Upper lobe of left lung (tissue), 6 donors: ENCODE measurements at regions not wholly inside any gene's neighbourhood (a gene's known extent, or its start where the extent isn't known, plus 50 kb on each side); places are given as distances from the start of the nearest gene placed in this dataset.

ENCODE experiments used
- ATAC-seq, 2 donors: fragments of 200-7000 bp; cut with Tn5 transposase; one replicate each; pipeline ENCODE4 v1.9.1; 2022; ENCODE audit warnings: mild to moderate bottlenecking in 2 of 2, moderate library complexity in 2 of 2; ENCODE audit not compliant: low FRiP score in 2 of 2
- DNase-seq, 2 donors: peaks; one replicate each; pipeline ENCODE4 v3.0.0-alpha.2; 2019 to 2020
- H3K27ac ChIP-seq, 4 donors: fragments of 200-600 bp; sonication (generic); one replicate each; pipeline ENCODE4 v1.5.1; 2016 to 2019
- H3K27me3 ChIP-seq, 4 donors: fragments of 200-600 bp; sonication (generic); one replicate each; pipeline ENCODE4 v1.5.1; 2017 to 2019
- H3K36me3 ChIP-seq, 4 donors: fragments of 200-600 bp; sonication (generic); one replicate each; pipeline ENCODE4 v1.5.1; 2016 to 2019
- H3K4me1 ChIP-seq, 4 donors: fragments of 200-600 bp; sonication (generic); one replicate each; pipeline ENCODE4 v1.5.1; 2018 to 2019
- H3K4me3 ChIP-seq, 4 donors: fragments of 200-600 bp; sonication (generic); one replicate each; pipeline ENCODE4 v1.5.1; 2017 to 2019; ENCODE audit warnings: mild to moderate bottlenecking in 2 of 4, moderate library complexity in 1 of 4
- H3K9me3 ChIP-seq, 4 donors: fragments of 200-600 bp; sonication (generic); one replicate each; pipeline ENCODE4 v1.5.1; 2018 to 2019
- EP300 ChIP-seq, 4 donors: sonication (generic); formaldehyde crosslinking; IDR thresholded peaks; one replicate each; pipeline ENCODE4 v1.5.1; 2017; ENCODE audit warnings: antibody characterized with exemption in 4 of 4, control low read depth in 2 of 4
- POLR2A ChIP-seq, 4 donors: fragments of 450-650 bp; IDR thresholded peaks; one replicate each; pipeline ENCODE4 v1.5.1; 2016 to 2017; ENCODE audit warnings: antibody characterized with exemption in 4 of 4, mild to moderate bottlenecking in 2 of 4
- POLR2AphosphoS5 ChIP-seq, 2 donors: sonication (generic); formaldehyde crosslinking; IDR thresholded peaks; one replicate each; pipeline ENCODE4 v1.5.1; 2017; ENCODE audit warnings: antibody characterized with exemption in 2 of 2
- WGBS, 2 donors: methylation state at CpG; one replicate each; pipeline ENCODE4 v1.1.5; 2017 to 2018; 5-methylcytosine and 5-hydroxymethylcytosine counted together
- TF ChIP-seq, protein P1 (sequence below), 6 experiments: fragments of 450-650 bp in 4 of 6; fragments of 200-600 bp in 2 of 6; sonication (generic) in 2 of 6; IDR thresholded peaks; one replicate each; pipeline ENCODE4 v1.5.1; 2016 to 2019; ENCODE audit warnings: antibody characterized with exemption in 6 of 6
- donor health status: DM: no; HTN: no; CAD: no; lungs with moderate emphysema.
- donor health status: DM: no; HTN: yes; CAD: no; lungs with severe emphysema.

DNA sequence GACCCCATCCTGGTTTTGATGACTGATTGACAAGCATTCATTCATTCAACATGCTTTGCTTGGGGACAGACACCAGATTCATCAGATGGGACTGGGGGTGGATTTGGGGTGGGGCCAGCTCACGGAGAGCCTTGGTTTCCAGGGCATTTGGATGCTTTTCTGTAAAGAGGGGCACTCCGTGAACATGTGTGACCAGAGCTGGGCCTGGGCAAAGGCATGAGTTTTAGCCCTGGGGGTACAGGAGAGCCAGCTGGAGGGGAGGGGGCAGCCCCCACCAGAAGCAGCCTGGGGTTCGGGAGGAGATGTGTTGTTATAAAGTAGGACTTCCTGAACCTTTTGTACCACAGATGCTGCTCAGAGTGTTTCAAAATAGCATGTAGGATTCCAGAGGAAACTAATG lies 99.7 kb downstream of the RIPK4 start:
- WGBS, 2 donors: 79 to 85% methylated on average over 3 of the region's 3 CpGs
- DNase-seq (no peak), ATAC-seq (no peak)

DNA sequence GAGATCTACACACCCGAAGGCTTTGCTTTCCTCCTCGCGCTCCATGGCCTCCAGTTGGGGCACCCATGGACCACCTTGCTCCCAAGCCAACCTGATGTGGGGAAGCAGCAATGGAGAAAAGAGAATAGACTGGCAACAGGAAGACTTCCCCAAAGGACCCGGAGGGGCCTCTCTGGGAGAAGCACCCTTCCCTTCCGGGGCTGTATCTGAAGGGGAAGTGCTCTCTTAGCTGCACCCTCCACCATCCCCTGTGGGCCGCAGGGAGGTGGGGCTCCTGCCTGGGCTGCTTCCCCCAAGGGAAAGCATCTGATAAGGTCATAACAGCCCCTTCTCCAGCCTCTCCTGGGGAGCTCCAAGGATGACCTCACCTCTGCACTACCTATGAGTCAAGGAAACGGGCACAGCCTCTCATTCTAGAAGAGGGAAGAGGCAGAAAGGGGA lies 100.2 kb downstream of the RIPK4 start:
- no peaks in the 10 kb centered on the region for H3K27me3 ChIP-seq
- peaks cover 0 to 8% (median 3%) of the 10 kb centered on the region in 4 donors for H3K4me1 ChIP-seq
- TF ChIP-seq EP300 (IDR thresholded peaks at IDR 0.05) (no peak), POLR2A (IDR thresholded peaks at IDR 0.05) (no peak), POLR2AphosphoS5 (IDR thresholded peaks at IDR 0.05) (no peak)
- TF ChIP-seq, protein P1, sequence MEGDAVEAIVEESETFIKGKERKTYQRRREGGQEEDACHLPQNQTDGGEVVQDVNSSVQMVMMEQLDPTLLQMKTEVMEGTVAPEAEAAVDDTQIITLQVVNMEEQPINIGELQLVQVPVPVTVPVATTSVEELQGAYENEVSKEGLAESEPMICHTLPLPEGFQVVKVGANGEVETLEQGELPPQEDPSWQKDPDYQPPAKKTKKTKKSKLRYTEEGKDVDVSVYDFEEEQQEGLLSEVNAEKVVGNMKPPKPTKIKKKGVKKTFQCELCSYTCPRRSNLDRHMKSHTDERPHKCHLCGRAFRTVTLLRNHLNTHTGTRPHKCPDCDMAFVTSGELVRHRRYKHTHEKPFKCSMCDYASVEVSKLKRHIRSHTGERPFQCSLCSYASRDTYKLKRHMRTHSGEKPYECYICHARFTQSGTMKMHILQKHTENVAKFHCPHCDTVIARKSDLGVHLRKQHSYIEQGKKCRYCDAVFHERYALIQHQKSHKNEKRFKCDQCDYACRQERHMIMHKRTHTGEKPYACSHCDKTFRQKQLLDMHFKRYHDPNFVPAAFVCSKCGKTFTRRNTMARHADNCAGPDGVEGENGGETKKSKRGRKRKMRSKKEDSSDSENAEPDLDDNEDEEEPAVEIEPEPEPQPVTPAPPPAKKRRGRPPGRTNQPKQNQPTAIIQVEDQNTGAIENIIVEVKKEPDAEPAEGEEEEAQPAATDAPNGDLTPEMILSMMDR (IDR thresholded peaks at IDR 0.05): no peak
- no peak overlapping the region for H3K4me3 ChIP-seq
- DNase-seq (no peak), ATAC-seq (no peak)
- 67 to 79% methylated on average over 7 of the region's 7 CpGs for WGBS, 2 donors
- no peak overlapping the region for H3K27ac ChIP-seq
- H3K36me3 ChIP-seq: no peaks in the 10 kb centered on the region
- H3K9me3 ChIP-seq: no peaks in the 10 kb centered on the region

More for the DNA sequence above, 99.7 kb downstream of the RIPK4 start:
- Histone ChIP-seq H3K27ac (no peak overlapping the region), H3K27me3 (no peaks in the 10 kb centered on the region), H3K4me3 (no peak overlapping the region), H3K9me3 (no peaks in the 10 kb centered on the region), H3K4me1 (peaks cover 0 to 8% (median 3%) of the 10 kb centered on the region in 4 donors), H3K36me3 (no peaks in the 10 kb centered on the region)
- TF ChIP-seq, protein P1 (IDR thresholded peaks at IDR 0.05): no peak
- TF ChIP-seq POLR2A (IDR thresholded peaks at IDR 0.05): no peak
- TF ChIP-seq EP300 (IDR thresholded peaks at IDR 0.05): no peak
- TF ChIP-seq POLR2AphosphoS5 (IDR thresholded peaks at IDR 0.05): no peak

DNA sequence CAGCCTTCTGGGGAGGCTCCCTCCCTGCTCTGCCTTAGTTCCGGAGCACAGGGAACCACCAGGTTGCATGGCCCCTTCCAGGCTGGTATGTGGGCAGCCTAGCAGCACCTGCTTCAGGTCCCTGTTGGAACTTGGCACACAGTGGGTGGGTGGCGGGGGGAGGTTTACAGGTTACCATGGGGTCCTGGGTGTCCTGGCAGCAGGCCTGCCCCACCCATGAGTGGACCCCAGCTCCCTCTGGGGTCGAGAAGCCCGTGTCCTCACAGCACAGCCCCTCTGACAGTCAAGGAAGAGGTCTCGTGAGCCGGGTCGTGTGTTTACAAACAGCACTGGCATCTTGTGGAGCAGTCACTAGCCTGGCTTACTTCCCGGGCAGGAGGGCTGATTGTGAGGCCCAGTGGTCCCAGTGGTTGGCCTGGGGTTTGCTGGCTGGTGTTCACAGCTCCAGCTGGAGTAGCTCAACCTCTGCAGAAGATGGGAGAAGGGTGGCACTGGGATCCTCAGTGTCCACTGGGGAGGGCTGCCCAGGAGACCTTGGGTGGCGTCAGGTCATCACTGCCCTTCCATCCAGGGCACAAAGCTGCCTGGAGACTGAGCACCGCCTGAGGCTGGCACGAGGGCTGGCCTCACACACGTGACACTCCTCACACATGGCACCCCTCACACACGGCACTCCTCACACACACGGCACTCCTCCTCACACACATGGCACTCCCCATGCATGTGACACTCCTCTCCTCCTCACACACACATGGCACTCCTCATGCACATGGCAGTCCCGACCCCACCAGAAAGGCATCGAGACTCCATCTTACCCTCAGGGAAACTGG lies 100.9 kb downstream of the RIPK4 start:
- DNase-seq: no peak
- TF ChIP-seq, protein P1 (IDR thresholded peaks at IDR 0.05): no peak
- no peak for TF ChIP-seq POLR2A (IDR thresholded peaks at IDR 0.05)
- TF ChIP-seq EP300 (IDR thresholded peaks at IDR 0.05): no peak
- TF ChIP-seq POLR2AphosphoS5 (IDR thresholded peaks at IDR 0.05): no peak
- ATAC-seq: no peak
- Histone ChIP-seq H3K9me3 (no peaks in the 10 kb centered on the region), H3K36me3 (no peaks in the 10 kb centered on the region), H3K27me3 (no peaks in the 10 kb centered on the region), H3K27ac (peak overlapping the region in 1 of 4 donors; percentile 44), H3K4me3 (no peak overlapping the region), H3K4me1 (peaks cover 0 to 8% (median 3%) of the 10 kb centered on the region in 4 donors)
- WGBS, 2 donors: 75 to 79% methylated on average over 15 to 16 of the region's 16 CpGs

DNA sequence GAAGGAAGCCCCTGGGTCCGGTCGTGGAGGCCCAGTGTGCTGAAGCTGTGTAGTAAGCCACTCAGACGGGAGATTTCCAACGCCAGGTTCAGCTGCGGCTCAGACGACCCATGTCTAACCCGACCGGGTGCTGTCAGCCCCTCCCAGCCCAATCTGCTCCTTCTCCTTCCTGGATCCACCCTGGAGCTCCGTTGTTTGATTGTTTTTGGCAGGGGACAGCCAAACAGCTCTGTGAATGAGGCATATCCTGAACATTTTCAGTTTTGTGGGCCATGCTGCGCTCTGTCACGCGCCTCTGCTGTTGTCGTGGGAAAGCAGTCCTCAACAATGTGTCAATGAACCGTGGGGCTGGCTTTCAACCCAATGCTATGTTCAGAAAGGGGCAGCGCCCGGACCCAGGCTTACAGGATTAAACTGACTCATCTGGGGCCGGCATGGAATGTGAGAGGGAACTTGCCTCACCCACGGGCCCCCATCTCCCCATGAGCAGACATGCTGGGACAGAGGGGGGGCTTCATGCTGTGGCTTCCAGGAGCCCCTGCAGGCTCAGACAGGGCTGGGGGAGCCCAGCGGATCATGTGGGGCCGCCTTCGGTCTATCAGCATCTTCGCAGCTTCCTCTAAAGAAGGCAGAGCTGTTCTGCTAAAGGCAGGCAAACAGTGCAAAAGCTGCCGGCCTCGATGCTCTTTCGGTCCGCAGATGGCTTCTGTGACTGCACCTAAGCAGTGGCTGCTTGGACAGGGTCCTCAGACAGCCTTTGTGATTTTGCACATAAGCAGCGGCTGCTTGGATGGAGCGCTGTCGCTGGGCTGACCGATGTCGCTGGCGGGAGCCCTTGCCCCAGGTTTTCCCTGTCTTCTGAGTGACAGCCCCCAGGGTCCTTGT lies 101.7 kb downstream of the RIPK4 start:
- Histone ChIP-seq H3K4me1 (peaks cover 0 to 8% (median 3%) of the 10 kb centered on the region in 4 donors), H3K4me3 (no peak overlapping the region), H3K9me3 (no peaks in the 10 kb centered on the region), H3K27me3 (no peaks in the 10 kb centered on the region), H3K36me3 (no peaks in the 10 kb centered on the region), H3K27ac (peak overlapping the region in 2 of 4 donors; percentile 44 to 52)
- 59 to 77% methylated on average over 15 to 32 of the region's 32 CpGs for WGBS, 2 donors
- TF ChIP-seq EP300 (IDR thresholded peaks at IDR 0.05) (no peak), POLR2AphosphoS5 (IDR thresholded peaks at IDR 0.05) (no peak), POLR2A (IDR thresholded peaks at IDR 0.05) (no peak)
- TF ChIP-seq, protein P1 (IDR thresholded peaks at IDR 0.05): no peak
- ATAC-seq (peak in 1 of 2 donors; percentile 43), DNase-seq (no peak)
